Activated CD4-positive, alpha-beta T cell treated with anti-CD3 and anti-CD28 coated beads, Interleukin-2, amount 50 U/mL, for 1 hour (primary cell): ENCODE measurements at regions not wholly inside any gene's neighbourhood (a gene's known extent, or its start where the extent isn't known, plus 50 kb on each side); places are given as distances from the start of the nearest gene placed in this dataset.
"Not testable (repeated sequence)": the region's sequence is repeated elsewhere in the genome, so short reads cannot be mapped to it uniquely, and the experiment has no call there.

Experiments
- DNase-seq: peaks from one replicate; pipeline ENCODE4 v3.0.0-alpha.2; 2020

DNA sequence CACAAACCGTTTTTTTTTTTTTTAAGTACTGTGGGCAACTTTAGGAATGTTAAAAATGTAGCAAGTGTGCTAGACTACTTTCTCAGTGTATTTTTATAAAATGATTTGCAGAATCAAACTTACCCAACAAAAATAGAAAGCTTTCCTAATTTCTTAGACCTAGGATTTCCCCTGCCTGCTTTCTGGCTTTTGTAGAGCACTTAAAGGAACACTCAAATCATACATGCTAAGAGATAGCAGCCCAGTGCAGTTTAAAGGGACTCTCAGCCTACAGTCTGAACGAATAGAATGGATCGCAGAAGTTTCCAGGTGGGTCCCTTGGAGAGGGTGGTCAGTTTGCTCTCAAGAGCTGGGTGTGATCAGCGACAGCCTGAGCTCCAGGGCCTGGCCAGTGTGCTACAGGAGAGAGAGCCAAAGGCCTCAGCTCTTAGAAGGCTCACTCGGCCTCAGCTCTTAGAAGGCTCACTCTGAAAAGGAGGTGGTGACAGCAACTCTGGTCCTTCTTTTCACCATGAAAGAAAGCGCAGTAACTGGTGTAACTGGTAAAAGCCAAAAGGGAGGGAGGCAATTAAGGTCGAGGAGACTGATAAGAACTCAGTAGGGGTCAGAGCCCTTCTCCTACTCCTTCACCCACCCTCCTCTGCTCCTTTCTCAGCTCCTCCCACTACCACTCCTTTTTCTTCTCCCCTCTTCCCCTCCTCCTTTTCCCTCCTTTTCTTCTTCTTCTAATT, 142.4 kb downstream of the ZFP64 start:
- no peak for DNase-seq

DNA sequence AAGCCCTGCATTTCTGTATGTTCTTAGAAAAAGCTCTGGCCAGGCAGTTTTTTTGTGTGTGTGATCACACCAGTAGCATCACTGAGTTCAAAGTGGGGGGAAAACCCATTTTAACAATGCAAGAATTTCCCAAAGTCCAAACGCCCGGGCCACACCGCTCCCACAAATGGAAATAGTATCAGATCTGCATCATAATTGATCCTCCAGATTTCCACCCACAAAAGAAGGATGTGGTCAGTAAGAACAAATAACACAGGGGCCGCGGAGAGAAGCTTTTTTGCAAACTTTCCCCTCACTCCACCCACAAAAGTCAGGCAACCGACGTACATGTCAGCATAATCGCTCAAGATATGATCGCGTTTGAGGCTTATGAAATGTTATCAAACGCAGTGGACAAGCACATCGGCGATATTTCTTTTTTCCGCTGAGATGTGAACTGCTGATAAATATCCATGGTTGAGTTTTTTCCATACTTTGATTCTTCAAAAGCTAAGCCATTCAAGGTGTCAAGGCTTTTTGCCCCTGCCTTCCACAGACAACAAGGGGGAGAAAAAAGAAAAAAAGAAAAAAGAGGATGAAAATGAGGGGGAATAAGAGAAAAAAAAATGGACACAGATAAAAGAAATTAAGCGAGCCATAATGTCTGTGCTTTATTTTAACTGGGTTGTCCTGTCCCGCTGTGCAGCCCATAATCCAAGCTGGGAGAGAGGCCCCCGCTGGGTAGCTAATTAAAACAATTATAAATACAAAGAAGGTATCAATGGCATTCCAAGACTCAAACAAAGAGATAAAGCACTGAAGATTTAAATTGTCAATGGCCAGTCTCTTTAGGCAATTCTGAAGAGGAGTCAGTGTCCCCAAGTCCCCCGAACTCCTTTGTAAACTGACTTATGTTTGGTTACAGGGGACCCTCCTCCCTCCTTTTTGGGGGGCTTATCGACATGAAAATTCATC, 143.5 kb downstream of the ZFP64 start:
- DNase-seq, result no peak

DNA sequence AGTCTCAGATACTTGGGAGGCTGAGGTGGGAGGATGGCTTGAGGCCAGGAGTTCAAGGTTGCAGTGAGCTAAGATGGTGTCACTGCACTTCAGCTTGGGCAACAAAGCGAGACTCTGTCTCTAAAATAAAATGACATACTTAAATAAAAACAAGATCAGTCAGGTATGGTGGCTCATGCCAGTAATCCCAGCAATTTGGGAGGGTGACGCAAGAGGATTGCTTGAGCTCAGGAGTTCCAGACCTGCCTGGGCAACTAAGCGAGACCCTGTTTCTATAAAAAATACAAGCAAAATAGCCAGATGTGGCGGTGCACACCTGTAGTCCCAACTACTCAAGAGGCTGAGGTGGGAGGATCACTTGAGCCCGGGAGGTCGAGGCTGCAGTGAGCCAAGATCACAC, 149.6 kb downstream of the ZFP64 start:
- no peak for DNase-seq

DNA sequence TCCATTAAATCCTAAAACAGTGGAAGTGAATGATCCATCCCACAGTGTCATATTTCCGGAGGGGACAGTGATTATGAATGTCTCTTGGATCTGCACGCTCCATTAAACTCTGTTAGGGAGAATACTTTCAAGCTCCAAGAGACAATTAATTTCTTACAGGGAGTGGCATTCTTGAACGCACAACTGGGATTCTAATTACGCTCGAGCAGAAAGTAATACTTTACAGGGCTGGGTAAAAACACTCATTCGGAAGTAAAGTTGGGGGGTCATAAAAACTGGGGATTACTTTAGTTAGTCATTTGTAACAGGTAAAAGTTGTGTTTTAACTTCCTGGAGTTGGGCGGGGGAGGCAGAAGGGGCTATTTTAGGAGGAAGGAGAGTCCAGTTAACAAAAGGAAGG, 151.8 kb downstream of the ZFP64 start:
- DNase-seq, result no peak

DNA sequence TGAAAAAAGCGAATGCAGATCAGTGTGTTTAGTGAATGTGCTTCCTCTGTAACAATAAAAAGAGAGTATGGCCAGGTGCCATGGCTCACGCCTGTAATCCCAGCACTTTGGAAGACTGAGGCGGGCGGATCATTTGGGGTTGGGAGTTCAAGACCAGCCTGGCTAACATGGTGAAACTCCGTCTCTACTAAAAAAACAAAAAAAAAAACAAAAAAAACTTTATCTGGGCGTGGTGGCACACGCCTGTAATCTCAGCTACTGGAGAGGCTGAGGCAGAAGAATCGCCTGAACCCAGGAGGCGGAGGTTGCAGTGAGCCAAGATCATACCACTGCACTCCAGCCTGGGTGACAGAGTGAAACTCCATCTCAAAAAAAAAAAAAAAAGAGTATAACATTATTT, 152.9 kb downstream of the ZFP64 start:
- DNase-seq, result not testable (repeated sequence)

DNA sequence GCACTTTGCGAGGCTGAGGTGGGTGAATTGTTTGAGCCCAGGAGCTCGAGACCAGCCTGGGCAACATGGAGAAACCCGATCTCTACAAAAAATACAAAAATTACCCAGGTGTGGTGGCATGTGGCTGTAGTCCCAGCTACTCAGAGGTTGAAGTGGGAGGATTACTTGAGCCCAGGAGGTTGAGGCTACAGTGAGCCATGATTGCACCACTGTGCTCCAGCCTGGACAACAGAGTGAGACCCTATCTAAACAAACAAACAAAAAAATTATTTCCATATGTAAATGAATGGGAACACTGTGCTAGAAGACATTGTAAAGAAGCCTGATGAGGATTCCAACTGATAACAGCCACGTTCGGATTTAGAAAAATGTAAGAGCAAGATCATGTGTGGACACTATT, 154.2 kb downstream of the ZFP64 start:
- no peak for DNase-seq

DNA sequence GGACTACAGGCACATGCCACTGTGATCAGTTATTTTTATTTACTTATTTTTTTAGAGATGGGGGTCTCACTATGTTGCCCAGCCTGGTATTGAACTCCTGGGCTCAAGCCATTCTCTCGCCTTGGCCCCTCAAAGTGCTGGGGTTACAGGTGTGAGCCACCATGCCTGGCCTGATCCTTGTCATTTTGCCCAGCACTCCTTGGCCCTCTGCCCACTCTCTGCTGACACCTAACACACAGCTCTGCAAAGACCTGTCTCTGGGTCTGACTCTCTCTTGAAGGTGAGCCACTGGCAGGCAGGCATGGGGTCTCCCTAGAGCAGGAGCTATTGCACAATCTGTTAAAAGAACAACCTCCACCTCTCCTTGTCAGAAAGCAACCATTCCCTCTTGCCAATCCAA, 155.6 kb downstream of the ZFP64 start:
- DNase-seq, result no peak

DNA sequence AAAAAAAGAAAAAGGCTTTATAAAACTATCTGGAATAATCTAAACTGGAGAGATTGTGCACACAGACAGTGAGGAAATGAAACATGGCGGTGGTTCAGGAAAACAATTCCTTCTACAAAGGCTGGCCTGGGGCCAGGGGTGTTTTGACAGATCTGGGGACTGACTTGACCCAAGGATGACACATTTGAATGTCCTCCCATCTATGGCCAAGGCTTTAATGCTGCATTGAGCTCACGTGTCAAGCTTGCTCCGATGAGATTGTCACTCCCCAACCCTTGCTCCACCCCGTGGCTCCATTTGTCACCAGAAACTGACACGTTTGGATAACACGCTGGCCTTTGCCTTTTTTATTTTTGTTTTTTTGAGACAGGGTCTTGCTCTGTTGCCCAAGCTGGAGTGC, 156.1 kb downstream of the ZFP64 start:
- no peak for DNase-seq

DNA sequence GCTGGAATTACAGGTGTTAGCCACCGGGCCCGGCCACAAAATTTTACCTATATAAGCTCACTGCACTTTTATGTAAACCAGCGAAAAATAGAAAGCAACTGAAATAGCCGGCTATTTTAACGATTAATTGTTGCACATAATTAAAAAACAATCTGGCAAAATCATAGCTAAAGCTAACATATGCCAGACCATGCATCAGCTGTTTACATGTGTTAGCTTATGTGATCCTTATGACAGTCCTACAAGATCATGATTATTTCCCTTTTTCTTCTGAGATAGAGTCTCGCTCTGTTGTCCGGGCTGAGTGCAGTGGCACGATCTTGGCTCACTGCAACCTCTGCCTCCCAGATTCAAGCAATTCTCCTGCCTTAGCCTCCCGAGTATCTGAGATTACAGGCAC, 157.0 kb downstream of the ZFP64 start:
- DNase-seq, result no peak

DNA sequence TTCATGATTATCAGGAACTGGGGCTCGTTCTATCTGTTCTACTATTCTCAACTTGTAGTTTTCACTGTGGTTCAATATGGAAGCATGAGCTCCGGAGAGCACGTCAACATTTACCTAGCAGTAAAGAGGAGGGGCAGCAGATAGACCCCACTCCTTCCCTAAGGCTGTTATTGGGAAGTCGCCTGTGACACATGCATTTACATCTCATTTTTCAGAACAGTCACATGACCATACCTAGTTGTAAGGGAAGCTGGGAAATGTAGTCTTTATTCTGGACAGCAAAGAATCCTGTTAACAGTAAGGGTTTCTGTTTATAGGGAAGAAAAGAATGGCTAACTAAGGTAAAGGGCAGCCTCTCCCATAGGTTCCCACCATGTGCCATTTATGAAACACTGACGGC, 158.3 kb downstream of the ZFP64 start:
- DNase-seq, result no peak

DNA sequence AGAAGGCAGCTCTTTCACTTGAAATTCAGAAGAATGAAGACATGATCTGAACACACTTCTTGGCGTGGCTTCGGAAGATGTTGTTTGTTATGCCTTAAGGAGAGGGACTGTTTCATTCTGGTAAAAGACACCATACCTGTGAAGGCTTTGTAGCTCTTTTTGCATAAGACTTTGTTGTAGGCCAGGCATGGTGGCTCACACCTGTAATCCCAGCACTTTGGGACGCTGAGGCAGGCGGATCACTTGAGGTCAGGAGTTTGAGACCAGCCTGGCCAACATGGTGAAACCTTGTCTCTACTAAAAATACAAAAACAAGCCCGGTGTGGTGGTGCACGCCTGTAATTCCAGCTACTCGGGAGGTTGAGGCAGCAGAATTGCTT, 159.3 kb downstream of the ZFP64 start:
- not testable (repeated sequence) for DNase-seq

DNA sequence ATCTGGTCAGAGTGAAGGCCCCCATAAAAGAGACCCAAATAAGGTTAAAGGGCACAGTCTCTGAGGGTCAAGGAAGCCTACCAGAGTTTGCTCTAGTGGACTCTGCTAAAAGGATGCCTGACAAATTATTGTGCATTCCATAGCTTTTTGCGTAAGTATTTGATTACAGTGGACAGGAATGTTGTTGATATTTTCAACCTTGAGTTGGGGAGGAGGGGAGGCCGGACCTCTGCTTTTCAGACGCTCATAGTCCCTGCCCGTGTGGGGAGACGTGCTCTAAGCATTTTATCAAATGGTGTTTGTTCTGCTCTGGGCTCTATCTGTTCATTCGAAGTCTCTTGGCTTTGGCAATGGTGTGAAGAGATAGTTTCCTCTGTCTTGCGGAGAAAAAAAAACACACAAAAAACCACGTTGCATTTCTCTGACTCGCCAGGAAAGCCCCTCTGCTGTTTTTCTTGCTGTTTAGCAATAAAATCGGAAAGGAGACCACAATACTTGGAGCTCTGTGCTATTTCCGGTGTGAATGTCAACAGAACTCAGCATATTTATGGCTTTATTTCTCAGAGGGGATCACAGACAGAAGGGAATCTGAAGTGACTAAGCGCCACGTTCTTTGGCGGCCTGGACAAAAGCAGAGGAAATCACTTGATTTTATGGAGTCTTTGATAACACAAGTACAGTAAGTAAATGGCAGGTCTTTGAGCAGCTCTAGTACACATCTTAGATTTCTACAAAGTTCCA, 159.8 kb downstream of the ZFP64 start:
- DNase-seq, result no peak

DNA sequence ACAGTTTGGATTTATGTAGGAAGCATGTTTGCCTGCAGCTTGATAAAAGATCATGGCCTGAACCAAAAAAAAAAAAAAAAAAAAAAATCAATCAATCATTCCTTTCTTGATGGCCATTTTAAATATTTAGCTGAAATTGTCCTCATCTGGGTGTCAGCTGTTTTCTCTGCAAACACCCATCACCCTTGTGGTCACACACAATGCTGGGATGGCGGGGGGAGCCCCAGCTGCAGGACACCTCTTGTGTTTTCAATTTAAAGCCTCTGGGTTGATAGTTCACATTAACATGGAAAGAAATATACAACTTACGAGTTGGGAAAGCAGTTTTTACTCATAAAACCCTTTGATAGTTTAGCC, 160.4 kb downstream of the ZFP64 start:
- DNase-seq, result no peak

DNA sequence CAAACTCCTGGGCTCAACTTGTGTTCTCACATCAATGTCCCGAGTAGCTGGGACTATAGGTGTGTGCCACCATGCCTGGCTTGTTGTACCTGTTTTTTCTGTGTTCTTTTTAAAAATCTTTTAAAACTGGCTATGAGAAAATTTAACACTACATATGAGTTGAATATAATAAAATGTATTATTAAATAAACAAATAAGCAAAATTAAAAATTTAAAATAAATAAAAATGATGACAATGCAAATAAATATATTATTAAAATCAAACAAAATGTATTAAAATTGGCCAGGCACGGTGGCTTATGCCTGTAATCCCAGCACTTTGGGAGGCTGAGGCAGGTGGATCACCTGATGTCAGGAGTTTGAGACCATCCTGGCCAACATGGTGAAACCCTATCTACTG, 162.4 kb downstream of the ZFP64 start:
- DNase-seq, result not testable (repeated sequence)

DNA sequence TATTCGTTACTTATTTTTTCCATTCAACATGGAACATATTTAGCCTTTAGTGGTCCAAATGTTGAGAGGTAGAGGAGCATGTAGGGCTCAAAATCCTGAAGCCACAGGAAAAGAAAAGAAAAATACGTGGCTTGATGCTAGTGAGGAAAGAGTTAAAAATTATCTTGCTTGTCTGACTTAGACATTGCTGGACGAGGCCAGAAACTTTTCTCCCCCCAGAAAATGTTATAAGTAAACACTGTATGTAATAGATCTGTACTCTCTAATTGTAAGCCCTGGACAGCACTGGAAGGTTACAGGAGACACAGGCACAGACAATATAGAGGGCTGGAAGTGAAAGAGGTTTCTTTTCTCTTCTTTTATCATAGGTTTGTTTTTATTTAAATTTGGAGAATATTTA, 165.6 kb downstream of the ZFP64 start:
- no peak for DNase-seq

DNA sequence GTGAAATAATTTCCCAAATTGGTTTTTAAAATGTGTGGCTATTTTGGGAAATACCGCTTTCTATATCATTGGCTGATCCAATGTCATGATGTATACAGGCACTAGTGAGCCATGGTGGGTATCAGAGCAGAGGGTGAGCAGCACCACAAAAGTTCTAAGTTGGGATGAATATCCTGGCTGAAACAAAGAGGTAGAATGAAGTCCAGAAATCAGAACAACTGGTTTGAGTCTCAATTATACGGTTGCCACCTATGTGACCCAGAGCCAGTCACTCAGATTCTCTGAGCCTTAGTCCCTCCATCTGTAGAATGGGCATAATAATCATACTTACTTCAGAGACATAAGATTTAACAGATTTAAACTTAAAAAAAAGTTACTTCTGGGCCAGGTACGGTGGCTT, 172.3 kb downstream of the ZFP64 start:
- DNase-seq, result no peak

DNA sequence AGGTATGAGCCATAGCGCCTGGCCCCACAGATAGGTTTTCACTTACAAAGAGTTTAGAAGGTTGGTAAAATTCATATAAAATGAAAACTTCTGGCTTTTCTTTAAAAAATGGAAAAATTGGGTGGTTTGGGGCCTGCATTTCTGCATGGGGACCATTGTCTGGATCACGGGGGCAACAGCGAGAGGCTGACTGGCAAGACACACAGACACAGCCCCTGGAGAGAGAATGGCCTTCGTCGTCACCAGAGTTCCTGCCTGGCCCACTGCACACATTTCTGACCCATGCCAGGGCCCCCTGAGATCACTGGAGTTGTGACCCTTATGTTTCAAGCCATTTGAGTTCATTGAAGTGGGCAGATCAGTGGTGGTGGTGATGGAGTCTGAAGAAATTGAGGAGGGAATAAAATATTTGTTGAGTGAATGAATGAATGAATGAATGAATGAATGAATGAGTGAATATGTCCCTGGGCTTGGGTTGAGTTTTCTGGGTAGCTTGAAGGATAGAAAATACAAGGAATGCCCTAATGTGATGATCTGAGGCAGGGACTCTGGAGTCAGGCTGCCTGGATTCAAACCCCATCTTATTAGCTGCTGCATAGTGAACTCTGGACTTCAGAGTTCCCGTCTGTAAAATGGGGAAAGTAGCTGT, 173.8 kb downstream of the ZFP64 start:
- no peak for DNase-seq

DNA sequence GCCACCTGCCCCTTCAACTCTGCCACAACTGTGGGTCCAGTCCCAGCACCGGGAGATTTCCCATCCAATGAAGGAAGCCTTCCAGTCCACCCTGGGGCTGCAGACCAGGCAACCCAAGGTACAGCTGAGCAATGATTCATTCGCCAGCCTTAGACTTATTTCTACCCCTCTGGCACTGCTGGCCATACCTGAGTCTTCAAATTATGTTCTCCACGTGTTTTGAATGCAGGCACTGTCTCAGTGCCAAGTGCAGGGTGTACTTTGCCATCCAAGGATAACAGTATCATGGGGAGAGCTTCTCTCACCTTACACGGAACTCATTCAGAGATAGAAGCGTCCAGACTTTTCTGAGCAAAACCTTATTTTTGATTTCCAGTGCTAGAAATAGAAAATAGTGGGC, 175.6 kb downstream of the ZFP64 start:
- DNase-seq, result no peak

DNA sequence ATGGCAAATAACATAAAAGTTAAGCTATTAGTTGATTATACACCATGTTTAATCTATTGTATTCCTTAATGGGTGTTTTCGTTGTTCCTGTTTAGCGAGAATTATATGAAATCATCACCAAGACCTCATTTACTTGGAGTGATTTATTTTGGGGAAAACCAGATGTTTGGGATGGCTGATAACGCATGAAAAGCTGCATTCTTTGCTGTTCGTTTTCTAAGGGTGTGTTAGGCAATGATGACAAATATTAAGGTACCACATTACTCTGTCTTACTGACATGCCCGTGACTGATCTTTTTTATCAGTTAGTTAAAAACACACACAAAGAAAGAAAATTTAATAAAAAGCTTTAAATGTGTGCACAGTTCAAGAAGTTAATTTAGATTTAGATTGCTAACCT, 176.4 kb downstream of the ZFP64 start:
- no peak for DNase-seq

DNA sequence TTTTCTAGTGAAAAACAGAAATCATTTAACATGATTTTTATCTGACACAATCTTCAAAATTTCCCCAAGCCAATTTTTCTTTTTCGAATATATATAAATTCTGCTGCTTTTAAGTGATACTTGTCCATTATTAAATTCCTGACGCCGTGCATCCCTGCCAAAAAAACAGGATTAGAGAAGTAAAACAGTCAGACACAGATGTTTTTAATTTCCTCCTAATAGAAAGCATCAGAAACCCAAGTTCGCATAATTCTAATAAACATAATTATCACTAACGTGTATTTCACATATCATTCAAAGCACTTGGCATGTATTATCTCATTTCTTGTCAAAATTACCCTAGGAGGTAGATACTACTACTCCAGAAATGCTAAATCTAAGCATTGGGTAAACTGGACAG, 179.5 kb downstream of the ZFP64 start:
- no peak for DNase-seq

DNA sequence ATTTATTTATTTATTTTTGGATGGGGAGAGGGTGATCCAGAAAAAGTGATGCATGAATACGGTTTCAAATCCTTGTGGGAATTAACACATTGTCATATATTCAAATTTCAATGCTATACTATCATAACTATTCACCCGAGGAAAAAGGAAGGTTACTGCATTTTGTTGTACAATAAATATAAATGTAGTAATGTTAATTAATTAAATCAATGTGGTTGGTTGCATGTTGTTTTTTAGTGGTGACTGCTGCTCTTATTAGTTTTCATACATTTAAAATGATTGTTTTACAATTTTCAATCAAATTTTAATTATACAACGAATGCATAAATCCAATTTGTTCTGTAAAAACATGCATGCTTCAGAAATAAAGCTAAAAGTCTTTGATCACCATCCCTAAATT, 180.5 kb downstream of the ZFP64 start:
- no peak for DNase-seq

DNA sequence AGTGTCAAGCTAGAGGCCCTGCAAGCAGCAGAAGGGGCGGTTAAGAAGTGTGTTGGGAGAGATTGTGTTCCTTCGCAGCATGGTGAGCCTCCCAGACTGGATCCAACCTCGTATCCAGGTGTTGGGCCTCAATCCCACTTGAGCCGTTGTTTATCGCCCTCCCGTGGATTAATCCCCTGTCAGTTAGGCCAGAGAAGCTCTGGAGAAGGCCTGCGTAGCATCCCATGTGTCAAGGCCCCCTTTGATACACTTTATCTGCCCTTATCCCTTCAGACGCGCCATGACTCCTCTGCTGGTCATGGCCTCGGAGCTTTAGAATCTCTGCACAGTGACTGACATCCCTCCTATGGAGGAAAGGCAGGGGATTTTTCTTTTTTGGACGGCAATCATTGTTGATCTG, 181.0 kb downstream of the ZFP64 start:
- no peak for DNase-seq

DNA sequence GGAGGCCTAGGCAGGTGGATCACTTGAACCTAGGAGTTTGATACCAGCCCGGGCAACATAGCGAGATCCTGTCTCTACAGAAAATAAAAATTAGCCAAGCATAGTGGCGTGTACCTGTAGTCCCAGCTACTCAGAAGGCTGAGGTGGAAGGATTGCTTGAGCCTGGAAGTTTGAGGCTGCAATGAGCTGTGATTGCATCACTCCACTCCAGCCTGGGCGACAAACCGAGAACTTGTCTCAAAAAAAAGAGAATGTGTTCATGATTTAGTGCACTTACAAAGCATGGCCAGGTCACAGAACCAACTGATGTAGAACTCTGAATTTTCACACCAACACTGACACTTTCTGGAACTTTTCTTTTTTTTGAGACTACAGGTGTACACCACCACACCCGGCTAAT, 182.7 kb downstream of the ZFP64 start:
- DNase-seq, result no peak
